Activated T-cell treated with anti-CD3 and anti-CD28 coated beads, Interleukin-2, amount 50 U/mL, for 48 hours (primary cell): ENCODE measurements at regions not wholly inside any gene's neighbourhood (a gene's known extent, or its start where the extent isn't known, plus 50 kb on each side); places are given as distances from the start of the nearest gene placed in this dataset.

Experiments
- DNase-seq, 2 experiments: peaks; one replicate each; pipeline ENCODE4 v3.0.0-alpha.2; 2020

DNA sequence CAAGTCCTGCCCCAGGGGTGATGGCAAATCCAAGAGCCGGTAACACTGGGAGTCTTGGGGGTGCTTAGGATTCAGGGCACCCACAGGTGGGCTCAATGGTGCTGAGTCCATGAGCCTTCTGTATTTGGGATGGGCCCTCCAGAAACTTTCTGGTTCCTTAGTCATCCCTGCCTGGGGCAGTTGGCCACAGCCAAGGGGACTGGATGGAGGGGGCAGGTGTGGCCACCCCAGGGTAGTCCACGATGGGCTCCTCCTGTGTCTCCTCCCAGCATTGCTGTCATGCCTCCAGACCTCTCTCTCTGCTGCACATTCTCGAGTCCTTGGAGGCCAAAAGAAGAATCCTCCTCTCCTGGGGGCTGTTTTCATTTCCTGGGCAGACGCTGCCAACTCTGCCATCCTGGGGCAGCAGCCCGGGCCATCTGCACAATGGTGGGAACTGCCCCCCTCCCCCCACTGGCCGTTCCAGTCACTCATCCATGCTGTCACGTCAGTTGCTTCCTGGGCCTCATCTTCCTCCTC, 158.0 kb upstream of the TWIST2 start:
- no peak for DNase-seq

DNA sequence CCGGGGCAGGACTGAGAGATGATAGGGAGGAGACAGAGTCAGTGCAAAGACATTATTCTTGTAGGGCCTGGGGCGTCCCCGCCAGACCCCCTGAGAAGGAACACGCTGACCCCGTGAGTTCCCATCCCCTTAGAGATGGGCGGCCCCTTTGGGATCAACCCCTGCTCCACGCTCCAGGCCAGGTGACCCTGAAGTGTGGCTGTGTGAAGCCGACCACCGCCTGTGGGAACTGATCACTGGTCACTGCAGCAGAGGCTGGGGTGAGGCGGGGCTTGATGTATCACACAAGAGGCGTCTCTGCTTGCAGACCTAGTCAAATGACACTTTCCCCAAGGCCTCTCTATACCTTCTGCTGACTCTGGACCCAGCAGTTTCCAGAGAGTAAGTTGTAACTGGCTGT, 157.4 kb upstream of the TWIST2 start:
- no peak for DNase-seq

DNA sequence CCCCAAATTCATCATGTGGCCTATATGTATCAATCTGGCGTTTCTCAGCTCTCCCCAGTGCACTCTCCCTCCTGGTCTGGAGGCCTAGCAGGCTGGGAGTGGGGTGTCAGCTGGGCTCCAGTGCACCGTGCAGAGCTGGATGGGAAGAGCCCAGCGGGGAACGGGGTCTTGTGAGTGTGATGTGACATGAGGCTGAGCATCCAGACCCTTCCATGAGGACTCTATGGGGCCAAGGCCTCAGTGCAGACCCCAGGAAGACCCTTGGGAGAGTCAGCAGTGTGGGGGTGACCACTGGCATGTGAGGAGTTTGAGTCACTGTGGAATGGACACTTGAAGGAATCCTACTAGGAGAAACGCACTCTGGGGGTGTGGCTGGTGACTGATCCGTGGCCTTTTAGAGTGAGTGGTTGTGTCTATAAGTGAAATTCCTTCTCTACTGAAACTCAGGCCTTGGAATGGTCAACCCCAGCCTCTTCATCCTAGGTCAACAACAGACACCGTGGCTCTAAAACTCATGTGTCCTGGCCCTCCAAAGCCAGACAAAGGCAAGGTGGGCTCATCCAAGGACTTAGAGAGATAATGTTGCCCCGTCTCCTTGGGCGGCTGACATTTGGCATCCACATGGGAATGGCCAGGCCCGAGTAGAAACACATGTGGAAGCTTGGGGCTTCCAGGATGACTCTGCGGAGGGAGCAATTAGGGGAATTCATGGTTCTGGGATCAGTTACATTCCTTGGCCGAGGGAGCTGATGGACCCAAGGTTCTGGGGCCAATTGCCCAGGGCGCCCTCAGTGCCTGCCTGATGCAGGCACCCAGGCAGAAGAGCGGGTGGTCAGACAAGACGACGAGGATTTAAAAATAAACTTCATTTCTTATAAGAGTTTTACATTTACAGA, 156.0 kb upstream of the TWIST2 start:
- no peak for DNase-seq

DNA sequence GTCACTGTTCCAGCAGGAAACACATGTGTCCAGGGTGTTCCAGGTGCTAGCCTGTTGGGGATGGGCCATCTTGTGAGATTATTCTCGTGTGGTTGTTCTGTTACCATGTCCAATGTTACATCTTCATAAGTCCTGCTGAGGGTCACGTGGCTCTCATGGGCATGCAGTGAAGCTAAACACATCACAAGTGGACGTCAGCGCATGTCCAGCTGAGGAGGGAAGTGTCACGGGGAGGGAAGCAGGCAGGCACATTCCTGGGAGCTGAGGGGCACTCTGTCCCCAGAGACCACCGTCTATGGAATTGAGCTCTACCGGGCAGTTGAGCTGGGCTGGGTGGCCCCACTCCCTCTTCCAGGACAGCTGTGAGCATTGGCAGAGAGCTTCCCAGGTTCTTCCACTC, 155.3 kb upstream of the TWIST2 start:
- no peak for DNase-seq

DNA sequence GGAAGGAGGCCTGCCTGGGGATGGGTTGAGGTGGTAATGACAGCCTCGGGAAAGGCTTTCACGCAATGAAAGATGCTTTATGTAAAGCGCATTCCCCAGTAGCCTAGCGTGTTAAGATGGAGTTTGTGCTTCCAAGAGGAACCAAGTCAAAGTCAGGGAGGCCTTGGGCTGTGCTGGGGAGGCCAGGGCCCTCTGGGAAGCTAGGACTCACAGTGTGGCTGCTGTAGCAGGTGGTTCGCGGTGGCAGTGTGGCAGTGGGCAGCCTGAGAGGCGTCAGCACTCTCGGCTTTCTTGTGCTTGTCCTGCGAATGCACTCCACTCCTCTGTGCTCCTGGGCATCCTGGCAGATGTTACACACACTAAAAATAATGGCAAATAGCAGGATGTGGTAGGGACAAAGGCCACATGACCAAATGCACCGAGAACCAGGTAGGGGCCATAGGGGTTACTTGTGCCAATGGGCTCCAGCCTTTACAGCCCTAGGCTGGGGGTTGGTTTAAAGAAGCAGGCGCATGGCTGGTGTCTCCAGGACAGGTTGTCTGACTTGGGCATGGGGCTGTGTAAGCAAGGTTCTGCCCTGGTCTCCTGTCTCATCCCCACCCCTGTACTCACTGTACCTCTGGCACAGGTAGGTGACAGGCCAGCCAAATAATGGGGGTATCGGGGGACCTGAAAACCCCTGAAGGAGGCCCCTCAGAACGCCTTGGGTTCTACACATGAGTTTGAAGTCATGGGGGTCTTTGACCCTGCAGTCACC, 154.4 kb upstream of the TWIST2 start:
- no peak for DNase-seq

DNA sequence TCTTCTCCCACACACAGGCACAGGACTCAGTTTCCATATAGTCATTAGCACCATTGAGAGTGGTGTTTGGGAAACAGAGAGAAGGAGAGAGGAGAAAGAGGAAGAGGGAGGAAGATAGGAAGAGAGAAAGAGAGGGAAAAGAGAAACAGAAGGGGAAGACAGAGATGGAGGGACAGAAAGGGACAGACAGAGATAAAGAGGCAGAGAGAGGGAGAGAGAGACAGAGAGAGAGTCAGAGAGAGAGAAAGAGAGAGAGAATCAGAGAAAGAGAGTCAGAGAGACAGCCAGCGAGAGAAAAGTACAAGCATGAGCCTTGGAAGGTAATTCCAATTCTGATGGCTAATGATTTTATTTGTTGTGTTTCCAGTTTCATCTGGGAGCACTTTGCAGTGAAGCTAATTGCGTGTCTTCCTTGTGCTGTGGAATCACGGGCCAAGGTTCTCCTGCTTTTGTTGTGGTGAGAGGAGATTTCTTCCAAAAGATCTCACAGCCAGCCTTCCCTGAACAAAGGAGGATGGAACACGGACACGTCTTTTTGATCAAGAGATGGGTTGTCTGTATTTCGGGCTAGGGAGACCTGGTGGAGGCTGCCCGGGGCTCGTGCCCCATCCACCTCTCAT, 153.6 kb upstream of the TWIST2 start:
- no peak for DNase-seq

DNA sequence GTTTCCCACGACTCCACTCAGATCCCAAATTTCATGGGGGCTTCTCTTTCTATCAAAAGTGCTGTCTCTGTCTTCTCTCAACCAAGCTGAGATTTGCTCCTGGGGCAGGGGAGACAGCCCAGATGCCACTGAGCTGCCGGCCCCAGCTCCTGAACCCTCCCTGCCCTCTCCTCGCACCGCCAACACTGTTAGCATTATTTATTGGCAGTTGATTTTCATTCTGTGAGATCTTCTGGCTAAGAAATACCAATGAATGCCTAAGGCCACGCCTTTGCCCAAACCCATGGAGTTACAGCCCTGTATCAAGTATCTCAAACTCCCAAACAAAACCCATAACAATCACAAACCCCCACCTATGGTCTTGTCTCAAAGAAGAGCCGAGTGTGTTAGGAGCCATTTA, 153.0 kb upstream of the TWIST2 start:
- no peak for DNase-seq

DNA sequence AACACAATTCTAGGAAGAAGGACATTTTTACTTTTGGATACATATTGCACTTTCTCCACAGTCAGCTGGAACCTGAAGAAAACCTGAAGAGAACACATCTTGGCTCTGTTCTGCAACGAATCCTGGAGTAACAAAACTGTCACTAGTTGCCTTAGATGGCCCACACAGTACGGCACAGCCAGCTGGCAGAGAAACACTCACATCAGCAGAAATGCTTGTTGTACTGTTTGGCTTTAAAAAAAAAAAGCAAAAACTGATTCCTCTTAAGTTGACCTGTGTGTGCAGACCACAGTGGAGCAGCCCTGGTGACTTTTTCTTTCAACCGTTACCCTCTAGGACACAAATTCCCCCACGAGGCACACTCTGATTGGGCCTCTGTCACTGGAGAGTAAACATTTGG, 152.3 kb upstream of the TWIST2 start:
- no peak for DNase-seq

DNA sequence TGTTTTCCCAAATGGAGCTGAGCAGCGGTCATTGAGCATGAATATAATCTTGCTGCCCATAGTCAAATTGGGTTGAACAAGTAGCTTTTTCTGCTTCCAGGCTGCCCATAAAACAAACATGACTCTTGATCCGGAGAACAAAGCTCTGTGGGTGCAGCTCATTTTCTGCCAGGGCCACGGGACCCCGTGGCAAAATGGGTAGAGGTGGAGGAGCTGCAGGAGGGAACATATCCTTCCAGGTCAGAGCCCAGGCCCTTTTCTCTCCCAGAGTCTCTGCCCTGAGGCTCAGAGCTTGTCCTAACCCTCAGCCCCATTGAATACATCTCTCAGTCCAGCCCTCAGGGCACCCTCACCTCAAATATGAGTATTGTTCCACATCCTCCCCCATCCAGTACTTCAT, 151.6 kb upstream of the TWIST2 start:
- DNase-seq, result no peak

DNA sequence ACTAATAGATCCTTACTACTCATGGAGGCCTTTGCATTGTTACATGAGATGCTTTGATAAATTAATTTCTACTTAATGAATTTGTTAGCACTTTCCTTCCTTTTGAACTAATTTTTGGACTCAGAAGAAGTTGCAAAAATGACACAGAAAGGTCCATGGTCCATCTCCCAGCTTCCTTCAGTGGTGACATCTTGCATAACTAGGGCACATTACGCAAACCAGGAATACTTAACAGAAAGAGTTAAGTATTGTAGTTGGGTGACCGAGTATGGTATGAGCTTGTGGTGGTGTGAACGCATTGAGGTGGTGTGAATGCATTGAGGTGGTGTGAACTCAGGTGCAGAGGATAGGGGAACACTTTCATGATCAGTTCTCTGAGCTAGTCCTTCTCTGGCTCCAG, 151.1 kb upstream of the TWIST2 start:
- no peak for DNase-seq

DNA sequence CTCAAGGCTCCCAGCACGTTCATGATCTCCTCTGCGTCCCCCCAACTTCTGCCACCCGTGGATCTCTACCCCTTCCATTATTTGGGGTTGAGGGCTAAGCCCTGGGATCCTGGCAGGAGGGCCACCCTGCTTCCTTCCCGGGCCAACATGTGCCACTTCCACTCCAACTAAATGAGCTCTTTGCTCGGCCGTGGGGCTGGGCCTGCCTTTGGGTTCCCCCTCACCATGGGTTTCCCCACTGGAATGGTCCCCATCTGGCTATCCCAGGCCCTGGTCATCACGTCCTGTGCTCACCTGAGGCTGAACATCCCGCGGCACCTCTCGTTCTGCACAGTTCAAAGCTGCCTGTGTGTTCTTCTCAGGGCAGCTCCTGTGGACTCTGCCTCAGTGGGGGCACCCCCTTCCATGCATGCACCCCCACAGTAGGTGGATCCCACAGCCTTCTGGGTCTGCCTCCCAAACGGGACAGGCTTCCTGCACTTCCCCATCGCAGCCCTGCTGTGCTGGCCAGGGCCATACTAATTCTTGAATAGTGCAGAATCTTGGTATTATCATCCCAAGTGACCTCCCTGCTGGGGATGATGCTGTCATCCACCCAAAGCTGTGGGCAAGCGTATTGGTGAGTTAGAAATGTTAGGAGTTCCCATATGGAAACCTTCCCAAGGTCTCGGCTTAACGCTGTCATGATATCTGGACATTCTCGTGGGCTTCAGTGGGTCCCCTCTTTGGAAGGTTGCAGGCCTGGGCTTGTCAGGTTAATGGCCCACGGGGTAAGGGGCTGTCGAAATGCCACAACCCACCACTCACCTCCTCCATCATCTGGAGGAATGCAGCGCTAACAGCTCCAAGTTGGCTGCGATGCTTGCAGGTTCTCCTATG, 150.5 kb upstream of the TWIST2 start:
- no peak for DNase-seq

DNA sequence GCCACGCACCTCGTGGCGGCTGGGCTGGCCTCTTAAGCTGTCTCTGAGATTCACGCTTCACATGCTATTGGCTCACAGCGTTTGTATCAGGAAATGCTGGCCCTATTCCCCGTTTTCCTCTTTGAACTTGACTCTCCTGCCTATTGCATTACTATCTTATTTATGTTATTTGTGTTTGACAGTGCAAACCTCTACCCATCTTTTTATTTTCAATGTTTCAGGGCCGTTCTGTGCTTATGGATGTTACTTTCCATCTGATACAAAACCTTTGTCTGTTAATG, 149.9 kb upstream of the TWIST2 start:
- no peak for DNase-seq

DNA sequence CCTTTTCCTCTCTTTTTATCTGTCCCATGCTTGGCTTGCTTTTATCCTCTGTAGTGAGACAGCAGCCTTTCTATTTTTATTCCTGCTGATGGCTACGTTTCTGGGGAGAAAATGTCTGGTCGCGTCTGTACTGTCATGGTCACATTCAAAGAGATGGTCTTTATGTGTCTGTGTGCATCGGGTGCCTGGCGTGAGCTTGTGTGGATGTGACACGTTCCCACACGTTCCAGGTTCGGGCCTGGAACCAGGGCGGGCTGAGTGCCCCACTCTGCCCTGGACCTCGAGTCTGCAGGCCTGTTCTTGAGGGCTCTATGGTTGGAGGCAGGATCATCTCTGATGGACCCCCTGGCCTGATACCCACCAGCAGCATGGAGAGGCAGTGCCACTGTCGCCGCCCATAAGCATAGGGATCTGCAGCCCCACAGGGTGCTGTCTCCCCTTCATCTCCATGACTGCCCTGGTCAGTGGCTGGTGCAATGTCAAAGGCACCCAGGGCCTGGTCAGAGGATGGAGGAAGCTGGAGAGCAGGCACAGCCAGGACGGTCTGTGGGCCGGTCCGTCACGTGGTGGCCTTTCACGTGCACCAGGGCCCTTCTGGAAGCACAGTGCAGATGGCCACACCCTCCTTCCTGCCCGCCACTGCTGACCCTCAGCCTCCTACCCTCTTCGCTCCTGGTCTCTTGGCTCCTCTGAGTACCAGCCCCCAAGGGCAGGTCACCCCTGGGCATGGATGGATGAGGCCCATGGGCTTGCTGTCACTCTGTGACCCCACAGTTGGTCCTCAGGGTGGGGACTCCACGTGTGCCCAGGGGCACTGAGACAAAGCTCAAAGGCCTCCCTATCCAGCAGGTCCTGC, 149.2 kb upstream of the TWIST2 start:
- DNase-seq, result no peak

DNA sequence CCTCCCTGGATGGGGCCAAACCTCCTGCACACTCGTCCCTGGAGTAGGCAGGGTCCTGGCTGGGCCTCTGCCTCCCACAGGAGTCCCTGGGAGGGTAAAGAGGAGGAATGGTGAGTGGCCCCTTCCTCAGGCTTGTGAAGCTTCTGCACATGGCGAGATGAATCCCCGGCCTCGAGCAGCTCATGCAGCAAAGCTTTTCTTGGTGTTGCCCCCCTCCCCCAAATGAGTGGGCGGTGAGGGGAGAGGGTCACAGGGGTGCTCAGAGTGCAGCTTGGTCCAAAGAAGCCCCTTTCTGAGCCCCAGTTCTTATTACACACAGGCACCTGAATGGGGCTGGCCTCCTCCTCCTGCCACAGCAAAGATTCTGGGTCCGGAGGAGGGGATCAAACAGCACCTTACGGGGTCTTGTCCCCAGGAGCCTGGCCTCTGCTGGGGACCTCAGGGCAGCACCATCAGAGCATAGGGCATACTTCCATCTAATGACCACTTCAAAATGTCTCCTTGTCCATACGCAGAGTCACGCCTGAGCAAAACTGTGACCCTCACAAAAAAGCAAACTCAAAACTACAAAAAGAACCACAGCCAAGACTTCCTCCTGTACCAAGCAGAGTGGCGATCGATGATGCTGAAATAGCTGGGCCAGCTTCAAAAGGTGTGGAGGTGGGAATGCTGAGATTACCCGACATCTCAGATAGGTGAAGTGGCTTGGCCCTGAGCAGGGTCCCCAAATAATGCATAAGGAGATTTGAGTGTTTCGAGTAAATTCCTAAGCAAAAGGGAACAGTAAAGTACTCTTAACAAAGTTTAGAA, 148.4 kb upstream of the TWIST2 start:
- DNase-seq, result no peak

DNA sequence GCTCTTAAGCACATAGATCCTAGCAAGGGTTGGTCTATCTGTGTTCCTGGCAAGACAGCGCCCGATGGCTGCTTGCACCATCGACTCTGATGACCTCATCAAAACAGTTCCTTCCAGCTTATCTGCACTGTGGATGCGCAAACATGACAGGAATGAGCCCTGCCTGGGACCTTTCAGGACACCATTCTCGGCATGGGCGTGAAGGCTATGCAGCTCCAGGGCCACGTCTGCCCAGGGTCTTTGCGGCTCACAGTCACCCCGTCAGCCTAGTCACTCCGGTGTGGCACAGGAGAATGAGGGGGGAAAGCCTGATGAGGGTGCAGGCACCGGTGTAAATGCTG, 147.8 kb upstream of the TWIST2 start:
- no peak for DNase-seq

DNA sequence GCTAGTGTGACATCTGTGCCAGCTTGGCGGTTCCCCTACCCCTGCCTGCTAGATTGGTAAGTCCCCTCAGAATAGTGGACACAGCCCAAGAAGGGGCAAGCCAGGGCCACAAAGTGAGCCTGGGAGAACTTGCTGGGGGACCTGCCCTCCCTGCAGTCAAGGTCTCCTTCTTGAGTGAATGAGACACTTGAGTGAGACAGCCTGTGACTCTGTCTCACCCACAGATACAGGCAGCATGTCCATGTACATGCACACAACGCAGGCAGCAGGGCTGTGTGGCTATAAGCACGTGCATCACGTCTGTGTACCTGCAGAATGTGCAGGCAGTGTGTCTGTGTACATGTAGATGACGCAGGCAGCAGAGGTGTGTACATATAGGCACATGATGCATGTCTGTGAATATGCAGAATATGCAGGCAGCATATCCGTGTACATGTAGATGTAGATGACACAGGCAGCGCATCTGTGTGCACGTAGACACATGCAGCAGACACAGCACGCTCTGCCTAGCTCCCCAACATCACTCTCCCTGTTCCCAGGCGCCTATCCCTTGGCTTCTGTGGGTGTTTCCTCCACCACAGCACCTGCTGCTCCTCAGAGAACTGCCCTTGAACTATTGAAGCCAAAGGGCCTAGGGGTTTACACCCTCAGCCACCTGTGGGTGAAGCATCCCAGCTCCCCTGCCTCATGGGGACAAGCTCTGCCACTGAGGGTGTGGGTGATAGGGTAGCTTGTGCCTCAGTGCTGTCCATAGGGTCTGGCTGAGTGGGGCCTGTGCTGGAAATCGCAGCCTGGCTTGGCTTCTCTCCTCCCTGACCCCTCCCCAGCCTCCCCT, 147.2 kb upstream of the TWIST2 start:
- peak in 1 of 2 experiments; percentile 6 for DNase-seq

DNA sequence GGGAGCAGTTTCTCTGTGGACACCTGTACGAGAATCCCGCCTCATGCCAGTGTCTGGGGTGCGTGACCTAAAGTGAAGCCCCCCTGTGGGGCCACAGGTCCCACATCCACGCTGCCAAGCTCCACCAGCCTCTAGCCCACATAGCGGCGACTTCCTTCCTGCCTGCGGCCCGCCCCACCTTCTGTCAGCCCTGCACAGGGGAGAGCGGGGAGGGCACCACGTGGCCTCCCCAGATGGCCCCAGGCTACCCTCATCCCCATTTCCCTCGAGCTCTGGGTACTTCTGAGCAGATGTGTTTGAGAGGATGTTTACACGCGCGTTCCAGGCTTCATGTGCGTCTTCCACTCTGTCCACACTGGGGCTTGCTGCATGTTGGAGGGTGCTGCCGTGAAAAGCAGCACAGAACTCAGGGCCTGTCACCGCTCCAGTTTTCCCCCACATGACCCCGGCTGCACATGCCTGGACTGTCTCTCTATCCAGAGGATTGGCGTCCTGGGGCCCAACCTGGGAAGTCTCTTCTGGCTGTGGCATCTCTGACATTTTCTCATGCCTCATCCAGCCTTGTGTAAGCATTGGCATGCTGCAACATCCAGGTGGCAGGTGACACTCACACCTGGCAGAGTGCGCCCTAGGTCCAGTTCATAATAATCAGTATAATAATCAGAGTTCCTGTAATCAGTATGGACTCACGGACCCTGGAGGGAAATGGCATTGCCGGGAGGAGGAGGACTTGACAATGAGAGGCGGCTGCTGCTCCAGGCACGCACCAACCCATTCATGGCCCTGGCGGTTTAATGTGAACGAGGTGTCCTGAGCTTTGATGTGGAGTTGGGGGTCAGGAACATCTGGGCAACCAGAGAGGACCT, 146.3 kb upstream of the TWIST2 start:
- DNase-seq, result peak in 1 of 2 experiments; percentile 5

DNA sequence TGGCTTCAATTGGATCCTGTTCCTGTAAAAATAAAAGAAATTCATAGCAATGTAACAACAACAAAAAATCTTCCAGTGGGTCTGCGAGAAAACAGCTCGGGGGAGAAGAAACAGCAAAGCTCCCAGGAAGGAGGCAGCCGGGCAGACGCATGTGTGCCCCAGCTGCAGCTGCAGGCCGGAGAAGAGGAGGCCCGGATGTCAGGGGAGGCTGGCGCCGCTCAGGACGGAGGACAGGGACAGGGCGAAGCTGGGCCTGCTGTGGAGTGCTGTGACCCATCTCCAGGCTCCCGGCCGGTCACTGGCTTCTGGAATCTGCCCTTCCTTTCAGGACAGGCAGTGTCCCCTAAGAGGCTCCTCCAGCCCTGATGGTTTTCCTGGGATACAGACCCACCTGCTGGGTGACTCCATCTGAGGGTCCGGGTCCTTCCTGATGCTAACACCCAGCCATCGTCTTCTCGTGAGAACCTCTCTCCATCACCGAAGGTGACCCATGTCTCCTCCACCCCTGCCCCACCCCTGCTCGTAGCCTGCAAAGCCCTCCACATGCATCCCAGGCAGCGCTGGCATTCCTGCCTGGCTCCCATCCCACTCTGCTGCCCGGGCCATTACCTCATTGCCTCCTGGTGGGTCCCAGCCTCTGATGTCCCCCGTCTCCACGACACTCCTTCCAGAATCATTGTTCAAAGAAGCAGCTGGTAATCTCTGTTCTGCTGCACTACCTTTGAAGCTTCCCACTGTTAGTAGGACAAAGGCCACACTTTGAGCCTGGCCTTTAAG, 145.4 kb upstream of the TWIST2 start:
- peak in 1 of 2 experiments; percentile 6 for DNase-seq
